ENCODE measurements at regions not wholly inside any gene's neighbourhood (a gene's known extent, or its start where the extent isn't known, plus 50 kb on each side); places are given as distances from the start of the nearest gene placed in this dataset.

- Mint-ChIP-seq H3K36me3 (peaks cover 0 to 9% of the 10 kb centered on the region in 2 donors), H3K9me3 (peaks cover 0 to 3% of the 10 kb centered on the region in 2 donors), H3K27ac (no peak overlapping the region)
- DNase-seq (ENCODE audit: low spot score in 2 of 2) (no peak), ATAC-seq (no peak)
Observed at GRCh38 chr12:46472893-46473633, 100.5 kb upstream of the SLC38A2 start.

- Mint-ChIP-seq H3K36me3 (peaks cover 0 to 9% of the 10 kb centered on the region in 2 donors), H3K9me3 (peaks cover 0 to 3% of the 10 kb centered on the region in 2 donors), H3K27ac (no peak overlapping the region)
- ATAC-seq (no peak), DNase-seq (ENCODE audit: low spot score in 2 of 2) (no peak)
Observed at GRCh38 chr12:46472144-46472705, 99.7 kb upstream of the SLC38A2 start.

GRCh38 chr12:46471404-46471803, 98.8 kb upstream of the SLC38A2 start:
- no peak for ATAC-seq
- Mint-ChIP-seq H3K27ac (no peak overlapping the region), H3K9me3 (peaks cover 0 to 5% of the 10 kb centered on the region in 2 donors), H3K36me3 (peaks cover 0 to 9% of the 10 kb centered on the region in 2 donors)
- DNase-seq (ENCODE audit: low spot score in 2 of 2): no peak

- ATAC-seq (peak in 1 of 2 donors; percentile 42), DNase-seq (ENCODE audit: low spot score in 2 of 2) (no peak)
- Mint-ChIP-seq H3K36me3 (peaks cover 0 to 9% of the 10 kb centered on the region in 2 donors), H3K9me3 (peaks cover 0 to 8% of the 10 kb centered on the region in 2 donors), H3K27ac (no peak overlapping the region)
Observed at GRCh38 chr12:46470975-46471374, 98.4 kb upstream of the SLC38A2 start.

GRCh38 chr12:46470036-46470627, 97.6 kb upstream of the SLC38A2 start:
- DNase-seq (ENCODE audit: low spot score in 2 of 2) (no peak), ATAC-seq (peak; percentile 79 to 96)
- peaks cover 0 to 11% of the 10 kb centered on the region in 2 donors for H3K9me3 Mint-ChIP-seq
- H3K27ac Mint-ChIP-seq: peak overlapping the region; percentile 10 to 72
- H3K36me3 Mint-ChIP-seq: peaks cover 0 to 12% of the 10 kb centered on the region in 2 donors

GRCh38 chr12:46468813-46469212, 96.2 kb upstream of the SLC38A2 start:
- H3K9me3 Mint-ChIP-seq: peaks cover 0 to 13% of the 10 kb centered on the region in 2 donors
- no peak overlapping the region for H3K27ac Mint-ChIP-seq
- ATAC-seq (peak in 1 of 2 donors; percentile 19), DNase-seq (ENCODE audit: low spot score in 2 of 2) (no peak)
- H3K36me3 Mint-ChIP-seq: peaks cover 0 to 22% of the 10 kb centered on the region in 2 donors

GRCh38 chr12:46468160-46468559, 95.6 kb upstream of the SLC38A2 start:
- DNase-seq (ENCODE audit: low spot score in 2 of 2) (no peak), ATAC-seq (no peak)
- no peak overlapping the region for H3K27ac Mint-ChIP-seq
- peaks cover 0 to 13% of the 10 kb centered on the region in 2 donors for H3K9me3 Mint-ChIP-seq
- peaks cover 0 to 22% of the 10 kb centered on the region in 2 donors for H3K36me3 Mint-ChIP-seq

- DNase-seq (ENCODE audit: low spot score in 2 of 2) (no peak), ATAC-seq (no peak)
- peaks cover 0 to 21% of the 10 kb centered on the region in 2 donors for H3K36me3 Mint-ChIP-seq
- no peak overlapping the region for H3K27ac Mint-ChIP-seq
- peaks cover 0 to 13% of the 10 kb centered on the region in 2 donors for H3K9me3 Mint-ChIP-seq
Observed at GRCh38 chr12:46465307-46465706, 92.7 kb upstream of the SLC38A2 start.

DNA sequence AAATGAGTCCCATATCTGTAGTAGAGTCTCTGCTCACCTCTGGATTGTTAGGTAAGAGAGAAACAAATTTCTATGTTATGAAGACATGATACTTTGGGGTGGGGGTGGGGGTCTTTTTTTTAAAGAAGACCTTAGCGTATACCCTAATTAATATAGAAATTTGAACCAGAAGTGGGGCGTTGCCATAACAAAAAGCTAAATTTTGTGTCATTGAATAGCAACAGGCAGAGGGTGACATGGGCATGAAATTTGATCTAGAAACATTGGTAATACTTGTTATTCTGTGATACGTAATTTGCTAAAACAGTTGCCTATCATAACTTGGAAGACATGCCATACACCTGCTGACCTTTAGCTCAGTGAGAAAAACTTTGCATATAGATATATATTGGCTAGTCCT, 92.3 kb upstream of the SLC38A2 start:
- Mint-ChIP-seq H3K36me3 (peaks cover 0 to 17% of the 10 kb centered on the region in 2 donors), H3K9me3 (peaks cover 0 to 10% of the 10 kb centered on the region in 2 donors), H3K27ac (no peak overlapping the region)
- ATAC-seq: no peak
- no peak for DNase-seq (ENCODE audit: low spot score in 2 of 2)

DNA sequence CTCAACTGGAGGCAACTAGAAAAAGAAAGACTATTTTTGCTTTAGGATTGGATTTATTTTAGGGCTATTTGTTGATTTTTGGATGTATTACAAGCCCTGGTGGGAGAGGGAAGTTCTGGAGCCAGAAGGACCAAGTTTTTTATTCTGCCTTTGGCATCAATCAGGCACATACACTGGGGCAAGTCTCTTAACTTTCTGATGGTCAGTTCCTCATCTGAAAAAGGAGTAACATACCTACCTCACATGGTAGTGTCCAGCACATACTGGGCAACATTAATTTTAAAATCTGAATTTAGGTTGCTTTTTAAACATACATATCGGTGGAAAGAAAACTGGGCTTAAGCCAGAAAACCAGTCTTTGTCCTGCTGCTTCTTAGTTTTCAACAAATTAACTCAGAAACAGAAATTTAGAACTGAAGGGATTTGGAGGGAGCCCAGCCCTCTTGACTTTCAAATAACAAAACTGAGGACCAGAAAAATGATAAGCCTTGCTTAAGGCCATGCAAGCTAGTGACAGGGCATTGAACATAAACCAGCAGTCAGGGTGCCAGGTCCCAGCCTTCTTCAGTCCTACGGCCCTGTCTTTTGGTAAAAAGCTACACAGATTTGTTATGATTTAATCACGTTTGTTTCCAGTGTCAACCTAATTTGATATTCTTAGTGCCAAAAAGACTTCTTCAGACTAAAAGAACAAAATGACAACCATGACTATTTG, 90.2 kb upstream of the SLC38A2 start:
- Mint-ChIP-seq H3K36me3 (peaks cover 0 to 13% of the 10 kb centered on the region in 2 donors), H3K9me3 (peaks cover 6 to 10% of the 10 kb centered on the region in 2 donors), H3K27ac (no peak overlapping the region)
- DNase-seq (ENCODE audit: low spot score in 2 of 2) (no peak), ATAC-seq (no peak)

DNA sequence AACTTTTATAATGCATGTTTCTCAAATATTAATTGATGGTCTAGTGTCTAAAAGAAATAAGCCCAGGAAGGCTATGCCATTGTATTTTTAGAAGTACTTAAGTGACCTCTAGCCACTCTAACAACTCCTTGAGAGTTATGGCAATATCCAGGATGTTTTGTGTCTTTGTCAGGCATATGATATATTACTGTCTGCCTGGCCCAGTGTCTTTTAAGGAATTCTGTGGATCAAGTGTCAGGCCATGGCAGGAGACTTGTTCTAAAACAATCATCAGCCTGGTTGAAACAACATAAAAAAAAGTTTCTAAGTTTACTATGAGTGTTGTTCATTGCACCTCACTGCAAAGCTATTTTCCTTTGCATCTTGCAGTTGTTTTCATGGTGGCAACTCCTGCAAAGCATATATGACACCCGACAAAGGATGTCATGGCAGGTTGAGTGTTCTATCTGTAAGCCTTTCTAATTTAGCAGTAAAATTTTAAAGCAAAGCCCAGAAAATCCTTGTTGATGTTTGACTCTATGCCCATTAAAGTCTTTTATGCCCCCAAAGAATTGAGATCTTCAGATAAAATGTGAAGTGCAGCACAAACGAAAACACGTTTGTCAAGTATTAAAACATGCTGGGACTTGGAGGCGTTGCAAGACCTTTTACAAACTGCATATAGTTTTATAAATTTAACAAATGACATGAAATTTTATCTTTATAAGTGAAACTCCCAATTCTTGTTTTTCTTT, 89.5 kb upstream of the SLC38A2 start:
- Mint-ChIP-seq H3K36me3 (peaks cover 0 to 13% of the 10 kb centered on the region in 2 donors), H3K27ac (no peak overlapping the region), H3K9me3 (peaks cover 6 to 10% of the 10 kb centered on the region in 2 donors)
- ATAC-seq (no peak), DNase-seq (ENCODE audit: low spot score in 2 of 2) (no peak)

GRCh38 chr12:46461459-46461858, 88.9 kb upstream of the SLC38A2 start:
- no peak overlapping the region for H3K27ac Mint-ChIP-seq

GRCh38 chr12:46460682-46461210, 88.2 kb upstream of the SLC38A2 start:
- ATAC-seq (peak; percentile 80 to 83), DNase-seq (ENCODE audit: low spot score in 2 of 2) (peak in 1 of 2 donors; percentile 17)
- H3K9me3 Mint-ChIP-seq: peaks cover 8 to 10% of the 10 kb centered on the region in 2 donors
- H3K36me3 Mint-ChIP-seq: peaks cover 0 to 16% of the 10 kb centered on the region in 2 donors
- H3K27ac Mint-ChIP-seq: peak overlapping the region; percentile 77 to 79

More at GRCh38 chr12:46461459-46461858, 88.9 kb upstream of the SLC38A2 start:
- Mint-ChIP-seq H3K9me3 (peaks cover 8 to 11% of the 10 kb centered on the region in 2 donors), H3K36me3 (peaks cover 0 to 13% of the 10 kb centered on the region in 2 donors)
- DNase-seq (ENCODE audit: low spot score in 2 of 2) (no peak), ATAC-seq (no peak)

DNA sequence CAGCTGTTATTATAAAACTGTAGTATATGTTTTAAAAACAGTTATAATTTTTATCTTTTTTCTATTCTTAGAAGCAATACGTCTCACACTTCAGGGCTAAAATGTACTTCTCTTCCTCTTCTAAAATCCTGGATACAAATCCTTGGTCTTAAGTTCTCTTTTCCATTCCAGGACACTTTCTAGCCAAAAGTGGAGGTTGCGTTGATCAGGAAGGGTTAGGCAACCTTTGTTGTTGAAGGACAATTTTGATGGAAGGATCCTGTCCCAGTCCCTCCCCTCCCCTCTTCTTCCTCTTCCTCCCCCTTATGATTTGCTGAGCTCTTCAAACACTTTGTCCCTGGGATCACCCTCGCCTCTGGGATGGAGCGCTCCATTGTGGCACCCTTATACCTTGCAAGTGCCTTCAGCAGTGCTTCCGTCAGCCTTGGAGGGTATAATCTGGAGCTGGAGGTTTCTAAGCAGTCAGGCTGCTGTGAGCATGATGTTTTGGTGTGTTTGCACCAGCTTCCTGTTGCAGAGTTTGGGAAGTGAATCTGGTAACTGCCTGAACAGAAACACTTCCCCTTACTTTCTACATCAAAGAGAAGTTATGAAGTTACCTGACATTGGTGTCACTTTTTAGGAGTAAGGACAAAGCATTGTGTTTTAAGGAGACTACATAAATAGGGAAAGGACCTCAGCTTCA, 87.4 kb upstream of the SLC38A2 start:
- peak in 1 of 2 donors; percentile 19 for ATAC-seq

GRCh38 chr12:46459111-46459510, 86.5 kb upstream of the SLC38A2 start:
- Mint-ChIP-seq H3K9me3 (peaks cover 8% of the 10 kb centered on the region in 2 donors), H3K27ac (peak overlapping the region; percentile 79 to 95), H3K36me3 (peaks cover 0 to 5% of the 10 kb centered on the region in 2 donors)
- DNase-seq (ENCODE audit: low spot score in 2 of 2) (peak in 1 of 2 donors; percentile 38), ATAC-seq (peak; percentile 75 to 80)

More for the DNA sequence above, 87.4 kb upstream of the SLC38A2 start:
- Mint-ChIP-seq H3K27ac (peak overlapping the region; percentile 79 to 87), H3K9me3 (peaks cover 8% of the 10 kb centered on the region in 2 donors), H3K36me3 (peaks cover 0 to 13% of the 10 kb centered on the region in 2 donors)
- no peak for DNase-seq (ENCODE audit: low spot score in 2 of 2)

Data from activated naive CD4-positive, alpha-beta T cell treated with anti-CD3 and anti-CD28 coated beads, Interleukin-2, amount 50 U/mL, for 72 hours (primary cell).